A673 (cell line): ENCODE measurements at regions not wholly inside any gene's neighbourhood (a gene's known extent, or its start where the extent isn't known, plus 50 kb on each side); places are given as distances from the start of the nearest gene placed in this dataset.

Experiments
- BruUV-seq: library from RNA; stranded (reverse); fragments of 400-500 nt; replicated peaks from 2 replicates; lab custom pipeline; 2021; lab: Mats Ljungman, UMichigan
- CTCF ChIA-PET: fragments of 300-600 bp; sonication (Branson Sonifier 250); formaldehyde crosslinking; loops from one replicate; lab custom pipeline; 2022; ENCODE audit warnings: antibody characterized with exemption; lab: Charles Lee
- POLR2A ChIA-PET: fragments of 300-600 bp; sonication (Branson Sonifier 250); formaldehyde crosslinking; loops from one replicate; lab custom pipeline; 2022; ENCODE audit warnings: antibody characterized with exemption; ENCODE audit not compliant: low non-redundant PET; lab: Charles Lee
- DNase-seq: peaks from one replicate; pipeline ENCODE4 v3.0.0-alpha.2; 2015; ENCODE audit warnings: low spot score
- H3K27ac ChIP-seq: fragments of 200-600 bp; sonication (generic); 2 replicates; pipeline ENCODE4 v1.5.1; 2016; ENCODE audit warnings: mixed run types, low read depth, mild to moderate bottlenecking, mixed read lengths, antibody characterized with exemption, low read length; ENCODE audit not compliant: poor library complexity, severe bottlenecking
- H3K27me3 ChIP-seq: fragments of 200-600 bp; sonication (generic); replicated peaks from 2 replicates; pipeline ENCODE4 v1.6.1; 2017; ENCODE audit warnings: mixed run types, low read depth, mild to moderate bottlenecking, mixed read lengths, antibody characterized with exemption, low read length; ENCODE audit not compliant: insufficient read depth, poor library complexity
- H3K36me3 ChIP-seq: fragments of 200-600 bp; sonication (generic); 2 replicates; pipeline ENCODE4 v1.6.1; 2016; ENCODE audit warnings: mixed run types, mild to moderate bottlenecking, mixed read lengths, antibody characterized with exemption, low read length; ENCODE audit not compliant: insufficient read depth, poor library complexity, severe bottlenecking
- H3K4me1 ChIP-seq: fragments of 200-600 bp; sonication (generic); 2 replicates; pipeline ENCODE4 v1.6.1; 2017; ENCODE audit warnings: mixed run types, mild to moderate bottlenecking, mixed read lengths, antibody characterized with exemption, low read length; ENCODE audit not compliant: insufficient read depth, poor library complexity, severe bottlenecking
- H3K4me3 ChIP-seq: fragments of 200-600 bp; sonication (generic); 2 replicates; pipeline ENCODE4 v1.5.1; 2016; ENCODE audit warnings: low read depth, mixed run types, mild to moderate bottlenecking, mixed read lengths, low read length; ENCODE audit not compliant: poor library complexity, severe bottlenecking
- H3K9me3 ChIP-seq: fragments of 200-600 bp; sonication (generic); 2 replicates; pipeline ENCODE4 v1.6.1; 2016; ENCODE audit warnings: mixed run types, low read depth, mild to moderate bottlenecking, mixed read lengths, antibody characterized with exemption, low read length; ENCODE audit not compliant: poor library complexity, severe bottlenecking
- CTCF ChIP-seq: fragments of 300-800, 200-600 bp; sonication (generic); conservative IDR thresholded peaks from 2 replicates; pipeline ENCODE4 v1.5.1; 2017; ENCODE audit warnings: low read depth, mild to moderate bottlenecking, antibody characterized with exemption, low read length, moderate library complexity, mixed read lengths
- EZH2 ChIP-seq: fragments of 200-600 bp; sonication (generic); IDR thresholded peaks from 2 replicates; pipeline ENCODE4 v1.6.1; 2017; ENCODE audit warnings: borderline replicate concordance, low read depth, mild to moderate bottlenecking, mixed read lengths, antibody characterized with exemption, low read length; ENCODE audit not compliant: poor library complexity, severe bottlenecking
- intact Hi-C: fragments of 100-400 bp; cut with micrococcal nuclease; formaldehyde crosslinking; loops from one replicate; pipeline ENCODE4 v1.10.0; 2022; ENCODE audit not compliant: unreplicated experiment

- BruUV-seq, result no TSS peak
- H3K4me1 ChIP-seq, result no peaks in the 10 kb centered on the region
- ChIA-PET POLR2A (no interaction called here), CTCF (no interaction called here)
- no peak for DNase-seq
- intact Hi-C loops, result no loop called here
- H3K4me3 ChIP-seq, result no peak overlapping the region
- H3K9me3 ChIP-seq, result no peaks in the 10 kb centered on the region
- H3K36me3 ChIP-seq, result no peaks in the 10 kb centered on the region
- TF ChIP-seq CTCF (no peak), EZH2 (no peak)
- no peak overlapping the region for H3K27ac ChIP-seq
- H3K27me3 ChIP-seq, result no peaks in the 10 kb centered on the region
Measured at GRCh38 chr17:73794336-73794735, 150.1 kb upstream of the SDK2 start.

GRCh38 chr17:73795730-73796129 lies 151.5 kb upstream of the SDK2 start:
- Histone ChIP-seq H3K4me3 (no peak overlapping the region), H3K27ac (no peak overlapping the region), H3K27me3 (no peaks in the 10 kb centered on the region), H3K9me3 (no peaks in the 10 kb centered on the region), H3K36me3 (no peaks in the 10 kb centered on the region), H3K4me1 (no peaks in the 10 kb centered on the region)
- no peak for TF ChIP-seq EZH2
- no peak for TF ChIP-seq CTCF
- intact Hi-C loops, result no loop called here
- no TSS peak for BruUV-seq
- no peak for DNase-seq
- CTCF ChIA-PET, result no interaction called here
- POLR2A ChIA-PET, result no interaction called here

- TF ChIP-seq CTCF (no peak), EZH2 (no peak)
- no peaks in the 10 kb centered on the region for H3K4me1 ChIP-seq
- H3K27me3 ChIP-seq, result no peaks in the 10 kb centered on the region
- intact Hi-C loops, result no loop called here
- CTCF ChIA-PET, result no interaction called here
- no TSS peak for BruUV-seq
- POLR2A ChIA-PET, result no interaction called here
- H3K9me3 ChIP-seq, result peaks cover under 1% of the 10 kb centered on the region
- H3K27ac ChIP-seq, result no peak overlapping the region
- no peak overlapping the region for H3K4me3 ChIP-seq
- H3K36me3 ChIP-seq, result no peaks in the 10 kb centered on the region
- DNase-seq, result no peak
Measured at GRCh38 chr17:73797594-73798110, 153.4 kb upstream of the SDK2 start.
